PC-3 (cell line): ENCODE measurements at regions not wholly inside any gene's neighbourhood (a gene's known extent, or its start where the extent isn't known, plus 50 kb on each side); places are given as distances from the start of the nearest gene placed in this dataset.
A peak's percentile ranks its signal among the peaks of the same experiment; 100 is the strongest.

Experiments used
- ATAC-seq: fragments of 200-7000 bp; cut with Tn5 transposase; 2 replicates; pipeline ENCODE4 v1.9.1; 2020; ENCODE audit warnings: mild to moderate bottlenecking, moderate library complexity
- BruUV-seq: library from RNA; stranded (reverse); fragments of 400-500 nt; replicated peaks from 2 replicates; lab custom pipeline; 2021; lab: Mats Ljungman, UMichigan
- CTCF ChIA-PET: fragments of 300-600 bp; sonication (Branson Sonifier 250); formaldehyde crosslinking; loops from one replicate; lab custom pipeline; 2022; ENCODE audit warnings: antibody characterized with exemption; lab: Charles Lee
- POLR2A ChIA-PET: fragments of 300-600 bp; sonication (Branson Sonifier 250); formaldehyde crosslinking; loops from one replicate; lab custom pipeline; 2022; ENCODE audit warnings: antibody characterized with exemption; ENCODE audit not compliant: unreplicated experiment; lab: Charles Lee
- DNase-seq: peaks from one replicate; pipeline ENCODE4 v3.0.0-alpha.2; 2015
- H2AFZ ChIP-seq: fragments of 300-600 bp; sonication (generic); 2 replicates; pipeline ENCODE4 v1.6.0; 2016; ENCODE audit warnings: antibody characterized with exemption, low read length
- H3F3A ChIP-seq: fragments of 300-600 bp; sonication (generic); one replicate; pipeline ENCODE4 v1.6.0; 2017; ENCODE audit warnings: antibody characterized with exemption, low read length, control low read depth, mild to moderate bottlenecking; ENCODE audit not compliant: unreplicated experiment
- H3K27ac ChIP-seq: fragments of 300-600 bp; sonication (generic); 2 replicates; pipeline ENCODE4 v1.5.1; 2016; ENCODE audit warnings: mild to moderate bottlenecking, low read length
- H3K27me3 ChIP-seq: fragments of 300-600 bp; sonication (generic); 2 replicates; pipeline ENCODE4 v1.6.1; 2016; ENCODE audit warnings: low read length, mixed read lengths
- H3K36me3 ChIP-seq: fragments of 300-600 bp; sonication (generic); 2 replicates; pipeline ENCODE4 v1.6.1; 2016; ENCODE audit warnings: low read depth, mixed run types, low read length, mixed read lengths
- H3K4me1 ChIP-seq: fragments of 300-600 bp; sonication (generic); 2 replicates; pipeline ENCODE4 v1.5.1; 2016; ENCODE audit warnings: low read length; ENCODE audit not compliant: insufficient read depth
- H3K4me2 ChIP-seq: fragments of 300-600 bp; sonication (generic); 2 replicates; pipeline ENCODE4 v1.6.0; 2016; ENCODE audit warnings: low read length
- H3K4me3 ChIP-seq: fragments of 300-600 bp; sonication (generic); 2 replicates; pipeline ENCODE4 v1.5.1; 2016; ENCODE audit warnings: mild to moderate bottlenecking, low read length, mixed read lengths
- H3K79me2 ChIP-seq: fragments of 300-600 bp; sonication (generic); 2 replicates; pipeline ENCODE4 v1.6.1; 2017; ENCODE audit warnings: low read length, mixed read lengths
- H3K9ac ChIP-seq: fragments of 300-600 bp; sonication (generic); 2 replicates; pipeline ENCODE4 v1.6.0; 2016; ENCODE audit warnings: mild to moderate bottlenecking, low read length
- H3K9me2 ChIP-seq: fragments of 300-600 bp; sonication (generic); replicated peaks from 2 replicates; pipeline ENCODE4 v1.6.1; 2016; ENCODE audit warnings: mixed run types, low read length, mixed read lengths
- H3K9me3 ChIP-seq: fragments of 300-600 bp; sonication (generic); 2 replicates; pipeline ENCODE4 v1.6.1; 2016; ENCODE audit warnings: low read length, mixed read lengths
- H4K20me1 ChIP-seq: fragments of 300-600 bp; sonication (generic); 2 replicates; pipeline ENCODE4 v1.6.1; 2016; ENCODE audit warnings: low read length, mixed read lengths
- EZH2 ChIP-seq: fragments of 300-600 bp; sonication (generic); IDR thresholded peaks from one replicate; pipeline ENCODE4 v1.6.1; 2017; ENCODE audit warnings: antibody characterized with exemption, mild to moderate bottlenecking, low read length; ENCODE audit not compliant: unreplicated experiment
- EZH2phosphoT487 ChIP-seq: fragments of 300-600 bp; sonication (generic); IDR thresholded peaks from 2 replicates; pipeline ENCODE4 v1.6.1; 2018; ENCODE audit warnings: mild to moderate bottlenecking, antibody characterized with exemption, low read length, borderline replicate concordance
- intact Hi-C: fragments of 100-400 bp; cut with micrococcal nuclease; formaldehyde crosslinking; loops from 2 replicates; pipeline ENCODE4 v1.9.0; 2023
- TF ChIP-seq, protein P1 (sequence below): fragments of 300-600 bp; sonication (generic); conservative IDR thresholded peaks from 2 replicates; pipeline ENCODE4 v1.5.1; 2017; ENCODE audit warnings: antibody characterized with exemption, low read depth, mild to moderate bottlenecking, low read length

DNA sequence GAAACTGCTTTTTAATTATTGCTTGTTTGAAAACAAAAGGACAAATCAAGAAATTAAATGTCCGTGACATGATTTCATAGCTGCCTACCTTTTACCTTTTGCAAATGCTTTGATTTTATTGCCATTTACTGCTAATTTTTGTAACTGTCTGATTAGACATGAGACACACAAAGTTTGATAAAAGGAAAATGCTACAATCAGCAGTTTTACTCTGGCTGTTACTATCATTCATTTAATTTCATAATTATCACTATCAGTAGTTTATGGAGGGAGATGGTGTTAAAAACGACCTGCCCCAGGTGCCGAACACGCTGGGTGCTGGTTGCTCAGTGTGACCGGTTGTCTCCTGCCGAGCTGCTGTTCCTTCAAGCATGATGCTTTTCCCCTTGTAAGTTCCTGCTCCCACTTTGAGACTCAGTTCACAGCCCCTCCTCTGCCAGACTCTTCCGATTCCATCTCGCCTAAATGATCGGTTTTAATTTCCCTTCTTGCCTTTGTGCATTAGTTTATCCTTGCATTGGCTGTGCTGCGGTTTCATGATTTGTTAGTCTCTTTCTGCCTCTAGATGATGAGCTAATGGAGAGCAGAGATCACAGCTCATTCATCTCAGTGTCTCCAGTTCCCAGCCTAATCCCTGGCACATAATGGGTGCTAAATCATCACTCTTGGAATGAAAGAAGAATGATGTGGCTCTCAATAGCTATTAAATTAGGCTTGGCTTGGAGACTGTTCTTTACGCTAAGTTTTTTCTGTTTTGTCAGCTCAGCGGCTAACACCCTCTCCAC, 110.6 kb downstream of the PFKFB3 start:
- Histone ChIP-seq H3K4me3 (no peak overlapping the region), H3K27ac (no peak overlapping the region), H3K9me3 (no peaks in the 10 kb centered on the region), H3K9ac (no peak overlapping the region), H3K36me3 (no peaks in the 10 kb centered on the region), H3K4me2 (no peak overlapping the region), H3F3A (no peaks in the 10 kb centered on the region), H3K4me1 (peaks cover 22% of the 10 kb centered on the region), H3K9me2 (no peaks in the 10 kb centered on the region), H3K27me3 (no peaks in the 10 kb centered on the region), H4K20me1 (no peaks in the 10 kb centered on the region), H3K79me2 (no peaks in the 10 kb centered on the region), H2AFZ (no peak overlapping the region)
- ChIA-PET POLR2A (no interaction called here), CTCF (no interaction called here)
- ATAC-seq = no peak
- TF ChIP-seq, protein P1, sequence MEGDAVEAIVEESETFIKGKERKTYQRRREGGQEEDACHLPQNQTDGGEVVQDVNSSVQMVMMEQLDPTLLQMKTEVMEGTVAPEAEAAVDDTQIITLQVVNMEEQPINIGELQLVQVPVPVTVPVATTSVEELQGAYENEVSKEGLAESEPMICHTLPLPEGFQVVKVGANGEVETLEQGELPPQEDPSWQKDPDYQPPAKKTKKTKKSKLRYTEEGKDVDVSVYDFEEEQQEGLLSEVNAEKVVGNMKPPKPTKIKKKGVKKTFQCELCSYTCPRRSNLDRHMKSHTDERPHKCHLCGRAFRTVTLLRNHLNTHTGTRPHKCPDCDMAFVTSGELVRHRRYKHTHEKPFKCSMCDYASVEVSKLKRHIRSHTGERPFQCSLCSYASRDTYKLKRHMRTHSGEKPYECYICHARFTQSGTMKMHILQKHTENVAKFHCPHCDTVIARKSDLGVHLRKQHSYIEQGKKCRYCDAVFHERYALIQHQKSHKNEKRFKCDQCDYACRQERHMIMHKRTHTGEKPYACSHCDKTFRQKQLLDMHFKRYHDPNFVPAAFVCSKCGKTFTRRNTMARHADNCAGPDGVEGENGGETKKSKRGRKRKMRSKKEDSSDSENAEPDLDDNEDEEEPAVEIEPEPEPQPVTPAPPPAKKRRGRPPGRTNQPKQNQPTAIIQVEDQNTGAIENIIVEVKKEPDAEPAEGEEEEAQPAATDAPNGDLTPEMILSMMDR = no peak
- TF ChIP-seq EZH2 (no peak), EZH2phosphoT487 (no peak)
- no TSS peak for BruUV-seq
- intact Hi-C loops = no loop called here
- DNase-seq = no peak

DNA sequence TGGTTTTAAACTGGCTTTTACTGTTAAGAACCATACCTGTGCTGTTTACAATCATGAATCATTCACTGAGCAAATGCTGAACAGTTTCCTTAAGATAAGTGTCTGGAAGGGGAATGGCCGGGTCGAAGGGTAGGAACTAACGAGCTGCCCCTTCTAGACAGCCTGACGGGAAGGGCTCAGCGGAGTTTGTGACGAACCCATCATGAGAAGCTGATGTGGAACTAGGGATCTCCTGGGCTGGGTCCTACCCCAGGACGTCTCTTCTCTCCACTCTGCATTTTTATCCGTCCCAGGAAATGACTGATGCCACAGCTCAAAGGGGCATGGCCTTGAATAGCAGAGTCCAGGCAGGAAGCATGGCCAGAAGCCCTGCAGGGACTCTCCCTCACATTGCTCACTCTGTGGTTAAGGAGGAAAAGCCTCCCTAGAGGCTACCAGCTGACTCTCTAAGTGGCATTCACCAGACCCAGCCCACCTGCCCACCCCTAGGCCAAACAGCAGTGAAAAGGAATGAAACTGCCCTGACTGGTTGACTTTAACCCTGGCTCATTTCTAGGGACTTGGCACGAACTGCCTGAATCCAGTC, 112.0 kb downstream of the PFKFB3 start:
- TF ChIP-seq, protein P1 = no peak
- no peak for TF ChIP-seq EZH2phosphoT487
- peak overlapping the region; percentile 89 for H3K27ac ChIP-seq
- BruUV-seq = no TSS peak
- peak; percentile 91 for ATAC-seq
- H4K20me1 ChIP-seq = no peaks in the 10 kb centered on the region
- H3K79me2 ChIP-seq = no peaks in the 10 kb centered on the region
- no peaks in the 10 kb centered on the region for H3K36me3 ChIP-seq
- POLR2A ChIA-PET = interaction anchor here (0.5 kb wide), 1 partner anchor 112 kb away, joined by 3 read pairs; no protein-coding TSS in a partner anchor
- DNase-seq = peak; percentile 63
- no peaks in the 10 kb centered on the region for H3K9me3 ChIP-seq
- H3K4me1 ChIP-seq = peaks cover 22% of the 10 kb centered on the region
- H3K4me3 ChIP-seq = peak overlapping the region; percentile 38; the same call in 1 of the 2 replicates
- H2AFZ ChIP-seq = peak overlapping the region; percentile 59
- H3K9me2 ChIP-seq = no peaks in the 10 kb centered on the region
- peak overlapping the region; percentile 42 for H3K9ac ChIP-seq
- H3F3A ChIP-seq = no peaks in the 10 kb centered on the region
- no peaks in the 10 kb centered on the region for H3K27me3 ChIP-seq
- peak overlapping the region; percentile 68 for H3K4me2 ChIP-seq
- intact Hi-C loops = no loop called here
- CTCF ChIA-PET = no interaction called here

DNA sequence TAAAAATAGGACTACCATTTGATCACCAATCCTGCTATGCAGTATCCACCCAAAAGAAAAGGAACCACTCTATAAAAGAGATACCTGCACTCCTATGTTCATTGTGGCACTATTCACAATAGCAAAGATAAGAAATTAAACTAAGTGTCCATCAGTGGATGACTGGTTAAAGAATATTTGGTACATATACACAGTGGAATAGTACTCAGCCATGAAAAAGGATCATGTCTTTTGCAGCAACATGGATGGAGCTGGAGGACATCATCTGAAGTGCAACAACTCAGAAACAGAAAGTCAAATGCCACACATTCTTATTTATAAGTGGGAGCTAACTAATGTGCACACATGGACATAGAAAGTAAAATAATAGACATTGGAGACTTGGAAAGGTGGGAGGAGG, 116.4 kb downstream of the PFKFB3 start:
- no peaks in the 10 kb centered on the region for H3K36me3 ChIP-seq
- BruUV-seq = no TSS peak

More for the DNA sequence above, 116.4 kb downstream of the PFKFB3 start:
- Histone ChIP-seq H3K27ac (no peak overlapping the region), H3K79me2 (no peaks in the 10 kb centered on the region), H3K4me2 (no peak overlapping the region), H3K9ac (no peak overlapping the region), H3K4me1 (peaks cover 16% of the 10 kb centered on the region), H3K27me3 (no peaks in the 10 kb centered on the region), H3K9me2 (no peaks in the 10 kb centered on the region), H3K4me3 (no peak overlapping the region), H2AFZ (no peak overlapping the region), H3K9me3 (no peaks in the 10 kb centered on the region), H3F3A (no peaks in the 10 kb centered on the region), H4K20me1 (no peaks in the 10 kb centered on the region)
- intact Hi-C loops = no loop called here
- ChIA-PET POLR2A (no interaction called here), CTCF (no interaction called here)
- DNase-seq (no peak), ATAC-seq (no peak)
- TF ChIP-seq, protein P1 = no peak
- TF ChIP-seq EZH2 (no peak), EZH2phosphoT487 (no peak)
